Kidney epithelial cell (primary cell): ENCODE measurements at regions not wholly inside any gene's neighbourhood (a gene's known extent, or its start where the extent isn't known, plus 50 kb on each side); places are given as distances from the start of the nearest gene placed in this dataset.

Experiments used
- DNase-seq: peaks from one replicate; pipeline ENCODE4 v3.0.0-alpha.2; 2010; ENCODE audit warnings: low read depth
- H3K27me3 ChIP-seq: 2 replicates; pipeline ENCODE4 v1.6.0; 2011; ENCODE audit warnings: low read length; ENCODE audit not compliant: control insufficient read depth, insufficient read depth
- H3K36me3 ChIP-seq: 2 replicates; pipeline ENCODE4 v1.5.1; 2011; ENCODE audit warnings: low read length; ENCODE audit not compliant: control insufficient read depth, insufficient read depth
- H3K4me3 ChIP-seq: 2 replicates; pipeline ENCODE4 v1.5.1; 2011; ENCODE audit warnings: low read depth, mild to moderate bottlenecking, control low read depth, low read length
- TF ChIP-seq, protein P1 (sequence below): IDR thresholded peaks from 2 replicates; pipeline ENCODE4 v1.5.1; 2011; ENCODE audit warnings: mild to moderate bottlenecking, moderate library complexity, low read length, control low read depth, inconsistent platforms; ENCODE audit not compliant: insufficient read depth, poor library complexity, severe bottlenecking

DNA sequence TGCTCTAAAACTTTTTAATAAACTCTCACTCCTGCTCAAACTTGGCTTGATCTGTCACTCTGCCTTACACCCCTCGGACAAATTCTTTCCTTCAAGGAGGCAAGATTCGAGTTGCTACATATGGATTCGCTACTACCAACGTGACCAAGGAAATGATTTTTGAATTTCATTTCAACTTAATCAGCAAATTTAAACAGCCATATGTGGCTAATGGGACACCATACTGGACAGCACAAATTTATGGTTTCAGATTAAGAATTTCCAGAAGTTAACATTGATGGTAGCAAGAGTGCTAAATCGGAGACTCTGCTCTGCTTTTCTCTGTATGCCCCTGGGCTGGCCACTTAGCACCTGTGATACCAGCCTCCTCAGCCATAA is 318.2 kb upstream of the PSMD7 start:
- TF ChIP-seq, protein P1, sequence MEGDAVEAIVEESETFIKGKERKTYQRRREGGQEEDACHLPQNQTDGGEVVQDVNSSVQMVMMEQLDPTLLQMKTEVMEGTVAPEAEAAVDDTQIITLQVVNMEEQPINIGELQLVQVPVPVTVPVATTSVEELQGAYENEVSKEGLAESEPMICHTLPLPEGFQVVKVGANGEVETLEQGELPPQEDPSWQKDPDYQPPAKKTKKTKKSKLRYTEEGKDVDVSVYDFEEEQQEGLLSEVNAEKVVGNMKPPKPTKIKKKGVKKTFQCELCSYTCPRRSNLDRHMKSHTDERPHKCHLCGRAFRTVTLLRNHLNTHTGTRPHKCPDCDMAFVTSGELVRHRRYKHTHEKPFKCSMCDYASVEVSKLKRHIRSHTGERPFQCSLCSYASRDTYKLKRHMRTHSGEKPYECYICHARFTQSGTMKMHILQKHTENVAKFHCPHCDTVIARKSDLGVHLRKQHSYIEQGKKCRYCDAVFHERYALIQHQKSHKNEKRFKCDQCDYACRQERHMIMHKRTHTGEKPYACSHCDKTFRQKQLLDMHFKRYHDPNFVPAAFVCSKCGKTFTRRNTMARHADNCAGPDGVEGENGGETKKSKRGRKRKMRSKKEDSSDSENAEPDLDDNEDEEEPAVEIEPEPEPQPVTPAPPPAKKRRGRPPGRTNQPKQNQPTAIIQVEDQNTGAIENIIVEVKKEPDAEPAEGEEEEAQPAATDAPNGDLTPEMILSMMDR = no peak
- Histone ChIP-seq H3K4me3 (no peak overlapping the region), H3K36me3 (no peaks in the 10 kb centered on the region), H3K27me3 (no peaks in the 10 kb centered on the region)
- DNase-seq = no peak

DNA sequence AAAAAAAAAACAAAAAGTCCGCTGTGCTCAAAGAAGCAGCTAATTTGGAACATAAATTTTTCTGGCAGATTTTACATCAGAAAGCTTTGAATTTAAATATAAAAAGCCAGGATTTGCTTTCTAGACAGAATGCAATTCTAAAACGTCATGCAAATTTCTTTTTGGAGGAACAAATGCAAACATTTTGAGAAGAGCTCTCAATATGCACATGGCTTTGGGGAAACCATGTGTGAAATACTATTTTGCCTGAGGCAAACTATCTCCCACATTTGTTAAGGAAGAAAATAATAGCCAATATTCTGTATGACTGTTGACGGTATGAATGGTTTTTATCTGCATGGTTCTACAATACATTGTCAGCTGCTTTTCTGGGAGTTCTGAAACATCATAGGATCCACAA is 320.0 kb upstream of the PSMD7 start:
- Histone ChIP-seq H3K27me3 (no peaks in the 10 kb centered on the region), H3K36me3 (no peaks in the 10 kb centered on the region), H3K4me3 (no peak overlapping the region)
- TF ChIP-seq, protein P1 = no peak
- no peak for DNase-seq

DNA sequence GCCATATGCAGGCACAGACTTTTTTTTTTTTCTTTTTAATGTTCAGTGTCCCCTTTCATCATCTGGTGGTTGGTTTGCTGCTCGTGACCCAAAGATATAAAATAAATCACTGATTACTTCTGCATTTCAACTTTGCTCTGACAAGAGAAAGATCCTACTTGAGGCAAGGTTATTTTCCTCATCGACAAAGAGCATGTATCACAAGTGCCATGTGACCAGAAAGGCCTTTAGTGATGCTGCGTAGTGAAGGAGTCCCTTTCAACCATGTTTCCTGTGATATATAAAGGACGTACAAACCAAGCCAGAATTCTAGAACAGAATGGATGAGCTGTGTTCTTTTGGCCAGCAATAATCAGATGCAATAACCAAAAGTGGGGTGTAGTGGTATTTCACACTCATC is 323.4 kb upstream of the PSMD7 start:
- no peaks in the 10 kb centered on the region for H3K36me3 ChIP-seq
- TF ChIP-seq, protein P1 = no peak
- H3K27me3 ChIP-seq = no peaks in the 10 kb centered on the region
- no peak for DNase-seq
- no peak overlapping the region for H3K4me3 ChIP-seq

DNA sequence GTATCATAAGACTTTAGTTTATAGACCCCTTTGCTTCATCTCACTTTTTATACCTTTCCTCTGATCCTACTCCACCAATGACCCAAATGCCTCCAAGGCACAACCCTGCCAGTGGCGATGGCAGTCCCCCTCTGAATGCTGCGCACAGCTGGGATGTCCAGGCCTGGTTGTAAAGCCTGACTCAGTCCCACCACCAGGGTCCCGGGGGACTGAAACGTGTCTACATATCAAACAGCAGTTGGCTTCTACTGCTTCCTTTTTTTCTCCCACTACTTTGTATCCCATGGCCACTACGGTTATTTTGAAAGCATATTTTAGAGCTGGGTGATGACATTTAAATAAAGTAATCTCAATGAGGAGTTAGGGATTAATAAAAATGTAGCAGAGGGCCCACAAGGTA is 329.8 kb upstream of the PSMD7 start:
- H3K27me3 ChIP-seq = no peaks in the 10 kb centered on the region
- no peaks in the 10 kb centered on the region for H3K36me3 ChIP-seq
- no peak for DNase-seq
- H3K4me3 ChIP-seq = no peak overlapping the region
- TF ChIP-seq, protein P1 = no peak

DNA sequence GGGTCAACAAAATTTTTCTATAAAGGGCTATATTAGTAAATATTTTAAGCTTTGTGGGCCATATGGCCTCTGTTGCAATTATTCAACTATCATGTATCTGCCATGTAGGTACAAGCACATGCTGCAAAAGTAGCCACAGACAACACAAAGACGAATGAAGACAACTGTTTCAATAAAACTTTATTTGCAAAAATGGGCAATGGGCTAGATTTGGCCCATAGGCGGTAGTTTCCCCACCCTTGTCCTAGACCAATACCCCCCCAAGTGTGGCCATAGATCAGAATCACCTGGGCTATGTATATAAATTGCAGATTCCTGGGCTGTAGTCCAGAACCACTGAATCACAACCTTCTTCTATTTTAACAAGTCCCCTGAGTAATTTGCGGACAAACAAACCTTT is 331.0 kb upstream of the PSMD7 start:
- Histone ChIP-seq H3K27me3 (no peaks in the 10 kb centered on the region), H3K4me3 (no peak overlapping the region), H3K36me3 (no peaks in the 10 kb centered on the region)
- DNase-seq = no peak
- TF ChIP-seq, protein P1 = no peak

DNA sequence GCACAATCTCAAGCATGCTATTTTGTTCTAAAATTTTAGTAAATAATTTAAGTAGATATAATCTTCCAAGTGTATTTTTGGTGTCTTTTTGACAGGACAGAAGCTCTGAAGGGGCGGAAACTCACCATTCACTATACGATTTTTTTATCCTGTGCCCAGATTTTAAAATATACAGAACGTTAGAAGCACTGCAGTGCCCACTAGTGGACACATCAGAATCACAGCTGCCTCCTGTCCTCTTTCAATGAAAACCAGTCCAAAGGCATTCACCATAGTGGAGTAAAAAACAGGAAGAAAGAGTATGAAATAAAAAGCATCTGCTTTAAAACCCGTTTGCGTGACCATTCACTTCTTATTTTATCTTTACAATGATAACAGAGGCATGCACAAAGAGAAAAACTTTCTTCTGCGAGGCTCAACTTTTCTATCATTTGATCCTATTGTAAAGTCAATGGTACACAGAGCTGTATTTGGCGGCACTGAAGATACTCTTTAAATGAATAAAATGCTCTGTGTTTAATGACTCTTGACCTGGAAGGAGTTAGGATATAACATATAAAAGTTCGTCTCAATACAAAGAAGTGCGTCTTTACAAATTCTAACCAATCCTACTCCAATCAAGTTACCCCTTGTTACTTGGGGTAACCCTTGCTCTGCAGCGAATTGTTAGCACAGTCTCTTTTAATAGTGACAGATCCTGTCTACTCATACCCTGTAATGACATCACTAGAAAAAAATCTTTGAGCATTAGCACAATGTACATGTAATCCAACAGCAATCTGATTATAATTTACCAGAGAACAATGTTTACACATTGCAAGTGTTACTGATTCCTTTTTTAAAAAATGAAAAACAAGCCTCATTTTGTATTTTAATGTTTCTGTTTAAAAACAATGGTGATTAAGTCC is 339.8 kb upstream of the PSMD7 start:
- TF ChIP-seq, protein P1 = peak; percentile 90
- H3K4me3 ChIP-seq = no peak overlapping the region
- peak; percentile 18 for DNase-seq

More for the DNA sequence above, 339.8 kb upstream of the PSMD7 start:
- Histone ChIP-seq H3K27me3 (no peaks in the 10 kb centered on the region), H3K36me3 (no peaks in the 10 kb centered on the region)
